ENCODE measurements at regions not wholly inside any gene's neighbourhood (a gene's known extent, or its start where the extent isn't known, plus 50 kb on each side); places are given as distances from the start of the nearest gene placed in this dataset.

DNA sequence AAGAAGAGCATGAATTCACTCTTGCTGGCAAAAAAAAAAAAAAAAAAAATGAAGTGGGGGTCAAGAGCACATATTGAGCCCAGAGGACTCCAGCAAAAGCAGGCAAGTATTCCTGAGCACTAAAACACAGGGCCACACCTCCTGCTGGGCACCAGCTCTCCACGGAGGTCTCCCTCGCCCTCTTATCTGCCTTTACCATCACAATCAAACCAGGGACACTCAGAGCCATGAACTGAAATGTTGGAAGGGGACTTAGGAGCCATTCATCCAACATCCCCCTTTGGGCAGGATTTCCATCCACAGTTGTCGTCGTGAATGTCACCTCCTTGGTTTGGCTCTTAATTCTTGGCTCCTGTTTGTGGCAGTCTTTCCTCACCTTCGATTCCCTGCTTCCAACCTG lies 89.8 kb upstream of the GNAO1 start:
- DNase-seq (no peak), ATAC-seq (replicated peaks in 1 of 4) (no peak)
- Mint-ChIP-seq H3K4me3 (no peak overlapping the region), H3K4me1 (no peaks in the 10 kb centered on the region), H3K36me3 (no peaks in the 10 kb centered on the region), H3K27me3 (peaks cover under 1 to 10% of the 10 kb centered on the region in 2 donors), H3K9me3 (no peaks in the 10 kb centered on the region), H3K27ac (no peak overlapping the region)
- Histone ChIP-seq H3K27me3 (replicated peaks in 1 of 2; ENCODE audit: control insufficient read depth in 2 of 2, extremely low read depth in 1 of 2, insufficient read depth in 2 of 2, low read length in 1 of 2) (peaks cover 3 to 9% of the 10 kb centered on the region in 2 experiments), H3K36me3 (ENCODE audit: control insufficient read depth in 2 of 2, extremely low read depth in 1 of 2, insufficient read depth in 1 of 2, low read length in 1 of 2) (no peaks in the 10 kb centered on the region), H3K4me1 (ENCODE audit: control insufficient read depth in 1 of 2, extremely low read depth in 1 of 2, insufficient read depth in 2 of 2, low read length in 2 of 2) (no peaks in the 10 kb centered on the region), H3K4me3 (ENCODE audit: control insufficient read depth in 1 of 2, extremely low read depth in 1 of 2, low read length in 1 of 2) (no peak overlapping the region), H3K9me3 (no peaks in the 10 kb centered on the region), H3K27ac (ENCODE audit: low read length) (no peak overlapping the region)
- POLR2A ChIA-PET = no interaction called here
- CTCF ChIA-PET = no interaction called here
- WGBS (ENCODE audit: insufficient coverage) = 100% methylated on average over 2 of the region's 5 CpGs

DNA sequence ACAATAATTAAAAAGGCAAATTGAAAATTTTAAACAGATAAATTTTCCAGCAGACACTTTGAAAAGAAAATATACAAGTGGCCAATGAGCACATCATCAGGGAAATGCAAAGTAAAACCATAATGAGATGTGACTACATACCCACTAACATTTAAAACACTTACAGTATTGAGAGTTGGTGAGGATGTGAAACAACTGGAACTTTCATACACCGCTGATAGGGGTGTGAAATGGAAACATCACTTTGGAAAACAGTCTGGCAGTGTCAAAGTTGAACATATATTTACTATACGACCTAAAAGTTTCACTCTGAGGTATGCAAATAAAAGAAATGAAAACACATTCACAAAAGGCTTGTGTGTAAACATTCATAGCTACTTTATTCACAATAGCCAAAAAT lies 94.0 kb upstream of the GNAO1 start:
- Mint-ChIP-seq H3K27me3 (peaks cover under 1 to 4% of the 10 kb centered on the region in 2 donors), H3K27ac (no peak overlapping the region), H3K4me3 (no peak overlapping the region), H3K36me3 (no peaks in the 10 kb centered on the region), H3K4me1 (no peaks in the 10 kb centered on the region), H3K9me3 (no peaks in the 10 kb centered on the region)
- Histone ChIP-seq H3K9me3 (no peaks in the 10 kb centered on the region), H3K36me3 (ENCODE audit: control insufficient read depth in 2 of 2, extremely low read depth in 1 of 2, insufficient read depth in 1 of 2, low read length in 1 of 2) (no peaks in the 10 kb centered on the region), H3K27me3 (replicated peaks in 1 of 2; ENCODE audit: control insufficient read depth in 2 of 2, extremely low read depth in 1 of 2, insufficient read depth in 2 of 2, low read length in 1 of 2) (peaks cover 3 to 4% of the 10 kb centered on the region in 2 experiments), H3K4me3 (ENCODE audit: control insufficient read depth in 1 of 2, extremely low read depth in 1 of 2, low read length in 1 of 2) (no peak overlapping the region), H3K27ac (ENCODE audit: low read length) (no peak overlapping the region), H3K4me1 (ENCODE audit: control insufficient read depth in 1 of 2, extremely low read depth in 1 of 2, insufficient read depth in 2 of 2, low read length in 2 of 2) (no peaks in the 10 kb centered on the region)
- WGBS (ENCODE audit: insufficient coverage) = no CpG with 5 or more reads among the region's 2 CpGs
- POLR2A ChIA-PET = no interaction called here
- CTCF ChIA-PET = no interaction called here
- DNase-seq = no peak
- ATAC-seq (replicated peaks in 1 of 4) = no peak

DNA sequence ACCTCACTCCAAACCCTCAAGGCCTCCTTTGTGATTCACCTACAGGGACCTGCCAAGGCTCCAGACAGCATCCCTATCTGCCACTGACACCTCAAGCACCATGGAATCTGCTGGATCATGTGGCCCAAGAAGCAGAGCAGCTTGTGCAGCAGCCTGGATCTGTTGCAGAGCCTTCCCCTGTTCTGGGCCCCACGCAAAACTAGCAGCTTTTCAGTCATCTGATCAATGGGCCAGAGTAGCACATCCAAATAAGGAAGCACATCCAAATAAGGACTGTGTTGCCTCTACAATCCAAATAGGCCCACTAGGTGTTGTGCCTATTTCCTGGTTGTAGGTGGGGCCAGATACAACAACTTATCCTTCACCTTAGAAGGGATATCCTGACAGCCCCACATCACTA lies 97.1 kb upstream of the GNAO1 start:
- WGBS (ENCODE audit: insufficient coverage) = 88% methylated on average over 1 of the region's 1 CpG
- Mint-ChIP-seq H3K9me3 (no peaks in the 10 kb centered on the region), H3K27me3 (peaks cover 4 to 10% of the 10 kb centered on the region in 2 donors), H3K36me3 (no peaks in the 10 kb centered on the region), H3K27ac (no peak overlapping the region), H3K4me3 (no peak overlapping the region), H3K4me1 (no peaks in the 10 kb centered on the region)
- POLR2A ChIA-PET = no interaction called here
- CTCF ChIA-PET = interaction anchor here in 1 of 2 donors (0.6 kb wide), 1 partner anchor 29 kb away, joined by 3 read pairs; no protein-coding TSS in a partner anchor
- Histone ChIP-seq H3K36me3 (ENCODE audit: control insufficient read depth in 2 of 2, extremely low read depth in 1 of 2, insufficient read depth in 1 of 2, low read length in 1 of 2) (no peaks in the 10 kb centered on the region), H3K4me1 (ENCODE audit: control insufficient read depth in 1 of 2, extremely low read depth in 1 of 2, insufficient read depth in 2 of 2, low read length in 2 of 2) (no peaks in the 10 kb centered on the region), H3K9me3 (no peaks in the 10 kb centered on the region), H3K27ac (ENCODE audit: low read length) (no peak overlapping the region), H3K4me3 (ENCODE audit: control insufficient read depth in 1 of 2, extremely low read depth in 1 of 2, low read length in 1 of 2) (no peak overlapping the region), H3K27me3 (replicated peaks in 1 of 2; ENCODE audit: control insufficient read depth in 2 of 2, extremely low read depth in 1 of 2, insufficient read depth in 2 of 2, low read length in 1 of 2) (peaks cover 0 to 3% of the 10 kb centered on the region in 2 experiments)
- DNase-seq (no peak), ATAC-seq (replicated peaks in 1 of 4) (no peak)

DNA sequence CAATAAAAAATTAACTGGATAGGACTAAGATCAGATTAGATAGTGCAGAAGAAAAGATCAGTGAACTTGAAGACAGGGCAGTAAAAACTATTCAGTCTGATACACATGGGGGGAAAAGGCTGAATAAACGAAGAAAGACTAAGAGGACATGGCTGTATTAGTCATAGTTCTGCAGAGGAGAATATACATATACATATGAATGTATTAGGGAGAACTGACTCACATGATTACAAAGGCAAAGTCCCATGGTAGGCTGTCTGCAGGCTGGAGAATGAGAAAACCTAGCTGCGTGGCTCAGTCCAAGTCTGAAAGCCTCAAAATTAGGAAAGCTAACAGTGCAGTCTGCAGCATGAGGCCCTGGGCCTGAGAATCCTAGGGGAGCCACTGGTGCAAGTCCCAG lies 98.2 kb upstream of the GNAO1 start:
- ATAC-seq (replicated peaks in 1 of 4) = no peak
- DNase-seq = no peak
- Histone ChIP-seq H3K27me3 (replicated peaks in 1 of 2; ENCODE audit: control insufficient read depth in 2 of 2, extremely low read depth in 1 of 2, insufficient read depth in 2 of 2, low read length in 1 of 2) (peaks cover 0 to 3% of the 10 kb centered on the region in 2 experiments), H3K27ac (ENCODE audit: low read length) (no peak overlapping the region), H3K4me3 (ENCODE audit: control insufficient read depth in 1 of 2, extremely low read depth in 1 of 2, low read length in 1 of 2) (no peak overlapping the region), H3K9me3 (no peaks in the 10 kb centered on the region), H3K36me3 (ENCODE audit: control insufficient read depth in 2 of 2, extremely low read depth in 1 of 2, insufficient read depth in 1 of 2, low read length in 1 of 2) (no peaks in the 10 kb centered on the region), H3K4me1 (ENCODE audit: control insufficient read depth in 1 of 2, extremely low read depth in 1 of 2, insufficient read depth in 2 of 2, low read length in 2 of 2) (no peaks in the 10 kb centered on the region)
- no peak overlapping the region for H3K4me3 Mint-ChIP-seq
- CTCF ChIA-PET = no interaction called here
- no peaks in the 10 kb centered on the region for H3K4me1 Mint-ChIP-seq
- H3K27me3 Mint-ChIP-seq = peaks cover 4 to 14% of the 10 kb centered on the region in 2 donors
- 85% methylated on average over 1 of the region's 2 CpGs for WGBS (ENCODE audit: insufficient coverage)
- POLR2A ChIA-PET = no interaction called here
- H3K27ac Mint-ChIP-seq = no peak overlapping the region
- H3K36me3 Mint-ChIP-seq = no peaks in the 10 kb centered on the region
- H3K9me3 Mint-ChIP-seq = no peaks in the 10 kb centered on the region

DNA sequence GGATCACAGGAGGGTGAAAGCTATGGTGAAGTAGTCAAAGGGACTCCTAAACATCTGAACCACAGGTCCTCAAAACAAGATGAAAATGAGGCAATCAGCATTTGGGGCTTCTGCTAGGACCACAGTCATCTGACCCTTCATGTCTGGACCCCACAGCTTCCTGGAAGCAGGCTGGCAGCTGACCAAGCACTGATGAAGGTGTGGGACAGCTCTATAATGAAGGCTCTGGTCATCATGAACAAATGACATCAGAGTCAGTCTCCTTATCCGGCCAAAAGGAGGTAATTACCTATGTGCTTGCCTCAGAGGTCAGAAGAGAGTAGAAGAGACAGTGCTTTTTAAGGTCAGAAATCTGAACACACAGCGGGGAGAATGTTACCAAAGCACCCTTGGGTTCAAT lies 101.2 kb upstream of the GNAO1 start:
- peaks cover 2 to 23% of the 10 kb centered on the region in 2 donors for H3K27me3 Mint-ChIP-seq
- CTCF ChIA-PET = no interaction called here
- no peak overlapping the region for H3K4me3 ChIP-seq (ENCODE audit: control insufficient read depth in 1 of 2, extremely low read depth in 1 of 2, low read length in 1 of 2)
- H3K36me3 Mint-ChIP-seq = no peaks in the 10 kb centered on the region
- H3K9me3 Mint-ChIP-seq = peaks cover 0 to 4% (median 0%) of the 10 kb centered on the region in 3 donors
- no peaks in the 10 kb centered on the region for H3K4me1 Mint-ChIP-seq
- no peaks in the 10 kb centered on the region for H3K27me3 ChIP-seq (replicated peaks in 1 of 2; ENCODE audit: control insufficient read depth in 2 of 2, extremely low read depth in 1 of 2, insufficient read depth in 2 of 2, low read length in 1 of 2)
- H3K4me1 ChIP-seq (ENCODE audit: control insufficient read depth in 1 of 2, extremely low read depth in 1 of 2, insufficient read depth in 2 of 2, low read length in 2 of 2) = no peaks in the 10 kb centered on the region
- no peak overlapping the region for H3K27ac ChIP-seq (ENCODE audit: low read length)
- H3K9me3 ChIP-seq = no peaks in the 10 kb centered on the region
- POLR2A ChIA-PET = no interaction called here
- no peak for DNase-seq
- H3K36me3 ChIP-seq (ENCODE audit: control insufficient read depth in 2 of 2, extremely low read depth in 1 of 2, insufficient read depth in 1 of 2, low read length in 1 of 2) = no peaks in the 10 kb centered on the region
- no peak overlapping the region for H3K4me3 Mint-ChIP-seq
- 89% methylated on average over 2 of the region's 2 CpGs for WGBS (ENCODE audit: insufficient coverage)
- no peak for ATAC-seq (replicated peaks in 1 of 4)
- no peak overlapping the region for H3K27ac Mint-ChIP-seq

DNA sequence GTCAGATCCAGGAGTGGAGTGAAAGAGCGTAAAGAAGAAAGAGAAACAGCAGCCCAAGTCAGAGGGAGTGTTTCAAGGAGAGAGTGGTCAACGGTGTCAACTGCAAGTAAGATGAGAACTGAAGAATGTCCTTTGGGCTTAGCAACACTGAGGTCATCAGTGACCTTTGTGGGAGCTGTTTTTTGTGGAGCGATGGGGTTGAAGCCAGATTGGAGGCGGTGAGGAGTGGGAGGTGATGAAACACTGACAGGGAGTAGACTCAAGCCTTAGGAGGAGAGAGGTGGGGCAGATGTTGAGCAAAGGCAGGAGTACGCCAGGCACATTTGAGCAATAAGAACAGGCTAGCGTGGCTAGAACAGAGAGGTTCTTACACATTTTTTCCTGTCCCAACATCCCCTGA lies 103.7 kb upstream of the GNAO1 start:
- no peak for ATAC-seq (replicated peaks in 1 of 4)
- Mint-ChIP-seq H3K4me3 (no peak overlapping the region), H3K27ac (no peak overlapping the region), H3K9me3 (peaks cover 0 to 4% (median 0%) of the 10 kb centered on the region in 3 donors), H3K36me3 (no peaks in the 10 kb centered on the region), H3K4me1 (no peaks in the 10 kb centered on the region), H3K27me3 (peaks cover 10 to 26% of the 10 kb centered on the region in 2 donors)
- Histone ChIP-seq H3K27ac (ENCODE audit: low read length) (no peak overlapping the region), H3K9me3 (no peaks in the 10 kb centered on the region), H3K4me3 (ENCODE audit: control insufficient read depth in 1 of 2, extremely low read depth in 1 of 2, low read length in 1 of 2) (no peak overlapping the region), H3K4me1 (ENCODE audit: control insufficient read depth in 1 of 2, extremely low read depth in 1 of 2, insufficient read depth in 2 of 2, low read length in 2 of 2) (no peaks in the 10 kb centered on the region), H3K36me3 (ENCODE audit: control insufficient read depth in 2 of 2, extremely low read depth in 1 of 2, insufficient read depth in 1 of 2, low read length in 1 of 2) (no peaks in the 10 kb centered on the region), H3K27me3 (replicated peaks in 1 of 2; ENCODE audit: control insufficient read depth in 2 of 2, extremely low read depth in 1 of 2, insufficient read depth in 2 of 2, low read length in 1 of 2) (no peaks in the 10 kb centered on the region)
- CTCF ChIA-PET = interaction anchor here in 1 of 2 donors (0.6 kb wide), 1 partner anchor 11 kb away, joined by 7 read pairs; no protein-coding TSS in a partner anchor
- DNase-seq = no peak
- POLR2A ChIA-PET = interaction anchor here in 1 of 2 donors (0.6 kb wide), 1 partner anchor 47 kb away, joined by 6 read pairs; no protein-coding TSS in a partner anchor
- 79% methylated on average over 4 of the region's 6 CpGs for WGBS (ENCODE audit: insufficient coverage)

DNA sequence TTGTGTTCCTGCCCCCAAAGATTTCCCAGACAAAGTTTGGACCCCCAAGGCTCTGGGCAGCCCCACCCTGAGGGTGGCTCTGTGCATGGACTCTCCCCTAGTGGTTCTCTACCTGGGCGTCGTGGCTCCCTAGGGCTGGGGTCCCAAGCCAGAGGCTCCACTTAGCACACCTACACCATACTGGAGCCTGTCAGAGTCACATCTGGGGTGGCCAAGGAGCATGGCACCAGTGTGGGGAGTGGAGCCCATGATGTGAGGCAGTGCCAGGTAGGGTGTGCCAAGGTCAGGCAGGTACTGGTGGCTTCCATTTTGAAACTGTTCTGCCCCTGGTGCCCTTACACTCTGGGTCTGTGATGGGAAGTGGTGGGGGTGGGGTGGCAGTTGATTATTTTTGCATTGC lies 109.9 kb upstream of the GNAO1 start:
- 86% methylated on average over 2 of the region's 2 CpGs for WGBS (ENCODE audit: insufficient coverage)
- peaks cover 0 to 5% of the 10 kb centered on the region in 2 experiments for H3K27me3 ChIP-seq (replicated peaks in 1 of 2; ENCODE audit: control insufficient read depth in 2 of 2, extremely low read depth in 1 of 2, insufficient read depth in 2 of 2, low read length in 1 of 2)
- H3K36me3 Mint-ChIP-seq = no peaks in the 10 kb centered on the region
- CTCF ChIA-PET = no interaction called here
- no peak overlapping the region for H3K27ac Mint-ChIP-seq
- no peaks in the 10 kb centered on the region for H3K9me3 ChIP-seq
- H3K4me3 ChIP-seq (ENCODE audit: control insufficient read depth in 1 of 2, extremely low read depth in 1 of 2, low read length in 1 of 2) = no peak overlapping the region
- no peaks in the 10 kb centered on the region for H3K4me1 Mint-ChIP-seq
- H3K9me3 Mint-ChIP-seq = peaks cover 0 to 6% (median 0%) of the 10 kb centered on the region in 3 donors
- POLR2A ChIA-PET = interaction anchor here in 1 of 2 donors (0.6 kb wide), 1 partner anchor 250 kb away, joined by 3 read pairs; no protein-coding TSS in a partner anchor
- DNase-seq = no peak
- H3K4me1 ChIP-seq (ENCODE audit: control insufficient read depth in 1 of 2, extremely low read depth in 1 of 2, insufficient read depth in 2 of 2, low read length in 2 of 2) = no peaks in the 10 kb centered on the region
- H3K4me3 Mint-ChIP-seq = no peak overlapping the region
- H3K27ac ChIP-seq (ENCODE audit: low read length) = no peak overlapping the region
- H3K27me3 Mint-ChIP-seq = peaks cover 3 to 12% of the 10 kb centered on the region in 2 donors
- no peaks in the 10 kb centered on the region for H3K36me3 ChIP-seq (ENCODE audit: control insufficient read depth in 2 of 2, extremely low read depth in 1 of 2, insufficient read depth in 1 of 2, low read length in 1 of 2)
- ATAC-seq (replicated peaks in 1 of 4) = no peak
